DOHH2 (cell line): ENCODE measurements at regions not wholly inside any gene's neighbourhood (a gene's known extent, or its start where the extent isn't known, plus 50 kb on each side); places are given as distances from the start of the nearest gene placed in this dataset.

Source experiments
- EZH2phosphoT487 ChIP-seq: fragments of 200-600 bp; sonication (generic); IDR thresholded peaks from 2 replicates; pipeline ENCODE4 v1.6.1; 2017; ENCODE audit warnings: borderline replicate concordance, mild to moderate bottlenecking, antibody characterized with exemption, low read length, moderate library complexity, mixed read lengths
- TF ChIP-seq, protein P1 (sequence below): fragments of 200-600 bp; sonication (generic); IDR thresholded peaks from one replicate; pipeline ENCODE4 v1.5.1; 2014; ENCODE audit warnings: antibody characterized with exemption, mild to moderate bottlenecking, low read depth, low read length; ENCODE audit not compliant: poor library complexity, severe bottlenecking

GRCh38 chr12:33587784-33588712 is 148.4 kb upstream of the SYT10 start:
- TF ChIP-seq, protein P1, sequence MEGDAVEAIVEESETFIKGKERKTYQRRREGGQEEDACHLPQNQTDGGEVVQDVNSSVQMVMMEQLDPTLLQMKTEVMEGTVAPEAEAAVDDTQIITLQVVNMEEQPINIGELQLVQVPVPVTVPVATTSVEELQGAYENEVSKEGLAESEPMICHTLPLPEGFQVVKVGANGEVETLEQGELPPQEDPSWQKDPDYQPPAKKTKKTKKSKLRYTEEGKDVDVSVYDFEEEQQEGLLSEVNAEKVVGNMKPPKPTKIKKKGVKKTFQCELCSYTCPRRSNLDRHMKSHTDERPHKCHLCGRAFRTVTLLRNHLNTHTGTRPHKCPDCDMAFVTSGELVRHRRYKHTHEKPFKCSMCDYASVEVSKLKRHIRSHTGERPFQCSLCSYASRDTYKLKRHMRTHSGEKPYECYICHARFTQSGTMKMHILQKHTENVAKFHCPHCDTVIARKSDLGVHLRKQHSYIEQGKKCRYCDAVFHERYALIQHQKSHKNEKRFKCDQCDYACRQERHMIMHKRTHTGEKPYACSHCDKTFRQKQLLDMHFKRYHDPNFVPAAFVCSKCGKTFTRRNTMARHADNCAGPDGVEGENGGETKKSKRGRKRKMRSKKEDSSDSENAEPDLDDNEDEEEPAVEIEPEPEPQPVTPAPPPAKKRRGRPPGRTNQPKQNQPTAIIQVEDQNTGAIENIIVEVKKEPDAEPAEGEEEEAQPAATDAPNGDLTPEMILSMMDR = no peak
- TF ChIP-seq EZH2phosphoT487 = no peak
